Mesothelial cell of epicardium (in vitro differentiated cells): ENCODE measurements at regions not wholly inside any gene's neighbourhood (a gene's known extent, or its start where the extent isn't known, plus 50 kb on each side); places are given as distances from the start of the nearest gene placed in this dataset.

Experiments
- DNase-seq, 2 experiments: peaks; one replicate each; pipeline ENCODE4 v3.0.0; 2021; ENCODE audit warnings: low spot score in 2 of 2; ENCODE audit not compliant: unreplicated experiment in 2 of 2
- H3K27ac Mint-ChIP-seq: 2 replicates; pipeline ENCODE4 v1.8.0; 2021; ENCODE audit warnings: mixed read lengths
- H3K27me3 Mint-ChIP-seq: 2 replicates; pipeline ENCODE4 v1.8.0; 2021; ENCODE audit warnings: low read depth, mixed read lengths
- H3K36me3 Mint-ChIP-seq: 2 replicates; pipeline ENCODE4 v1.8.0; 2021; ENCODE audit warnings: mixed read lengths
- H3K4me1 Mint-ChIP-seq: 2 replicates; pipeline ENCODE4 v1.8.0; 2021; ENCODE audit warnings: mixed read lengths
- H3K4me3 Mint-ChIP-seq: 2 replicates; pipeline ENCODE4 v1.8.0; 2021; ENCODE audit warnings: mild to moderate bottlenecking, moderate library complexity, mixed read lengths
- H3K9me3 Mint-ChIP-seq: 2 replicates; pipeline ENCODE4 v1.8.0; 2021; ENCODE audit warnings: mixed read lengths
- TF ChIP-seq, protein P1 (sequence below): fragments of 200-600 bp; sonication (generic); IDR thresholded peaks from one replicate; pipeline ENCODE4 v1.5.0; 2021; ENCODE audit warnings: antibody characterized with exemption; ENCODE audit not compliant: unreplicated experiment

- Mint-ChIP-seq H3K4me3 (peak overlapping the region; percentile 87), H3K27me3 (no peaks in the 10 kb centered on the region), H3K36me3 (no peaks in the 10 kb centered on the region), H3K4me1 (peaks cover 11% of the 10 kb centered on the region), H3K27ac (peak overlapping the region; percentile 91), H3K9me3 (peaks cover 4% of the 10 kb centered on the region)
- no peak for DNase-seq
- TF ChIP-seq, protein P1, sequence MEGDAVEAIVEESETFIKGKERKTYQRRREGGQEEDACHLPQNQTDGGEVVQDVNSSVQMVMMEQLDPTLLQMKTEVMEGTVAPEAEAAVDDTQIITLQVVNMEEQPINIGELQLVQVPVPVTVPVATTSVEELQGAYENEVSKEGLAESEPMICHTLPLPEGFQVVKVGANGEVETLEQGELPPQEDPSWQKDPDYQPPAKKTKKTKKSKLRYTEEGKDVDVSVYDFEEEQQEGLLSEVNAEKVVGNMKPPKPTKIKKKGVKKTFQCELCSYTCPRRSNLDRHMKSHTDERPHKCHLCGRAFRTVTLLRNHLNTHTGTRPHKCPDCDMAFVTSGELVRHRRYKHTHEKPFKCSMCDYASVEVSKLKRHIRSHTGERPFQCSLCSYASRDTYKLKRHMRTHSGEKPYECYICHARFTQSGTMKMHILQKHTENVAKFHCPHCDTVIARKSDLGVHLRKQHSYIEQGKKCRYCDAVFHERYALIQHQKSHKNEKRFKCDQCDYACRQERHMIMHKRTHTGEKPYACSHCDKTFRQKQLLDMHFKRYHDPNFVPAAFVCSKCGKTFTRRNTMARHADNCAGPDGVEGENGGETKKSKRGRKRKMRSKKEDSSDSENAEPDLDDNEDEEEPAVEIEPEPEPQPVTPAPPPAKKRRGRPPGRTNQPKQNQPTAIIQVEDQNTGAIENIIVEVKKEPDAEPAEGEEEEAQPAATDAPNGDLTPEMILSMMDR: no peak
Measured at GRCh38 chr6:138690975-138691594, 82.5 kb upstream of the CCDC28A start.

DNA sequence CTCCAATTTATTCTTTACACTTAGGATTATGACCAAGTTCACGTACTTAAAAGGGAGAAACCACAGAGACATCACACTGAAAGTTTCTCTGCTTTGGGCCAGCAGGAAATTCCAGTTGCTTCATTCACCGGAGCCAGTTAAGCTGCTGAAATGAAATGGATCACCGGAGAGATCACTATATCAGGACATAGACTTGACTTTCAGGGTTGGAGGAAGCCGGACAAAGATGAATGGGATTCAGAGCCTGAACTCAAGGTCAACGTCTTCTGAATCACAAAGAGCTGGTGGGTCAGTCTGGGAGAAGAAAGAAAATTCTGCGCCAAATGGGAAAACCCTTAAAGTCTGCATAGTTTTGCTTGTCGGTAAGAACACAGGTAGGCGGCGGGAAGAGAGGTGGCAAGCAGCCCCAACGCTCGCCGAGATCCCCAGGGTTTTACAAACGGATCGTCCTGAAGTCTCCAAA lies 81.9 kb upstream of the CCDC28A start:
- no peak for DNase-seq
- no peaks in the 10 kb centered on the region for H3K27me3 Mint-ChIP-seq
- H3K4me1 Mint-ChIP-seq: peaks cover 11% of the 10 kb centered on the region
- peak overlapping the region; percentile 87 for H3K4me3 Mint-ChIP-seq
- peak overlapping the region; percentile 91 for H3K27ac Mint-ChIP-seq
- H3K36me3 Mint-ChIP-seq: no peaks in the 10 kb centered on the region
- TF ChIP-seq, protein P1: no peak
- H3K9me3 Mint-ChIP-seq: peaks cover 4% of the 10 kb centered on the region

GRCh38 chr6:138692058-138692977 lies 81.3 kb upstream of the CCDC28A start:
- TF ChIP-seq, protein P1: peak; percentile 89
- peak overlapping the region; percentile 87 for H3K4me3 Mint-ChIP-seq
- H3K36me3 Mint-ChIP-seq: no peaks in the 10 kb centered on the region
- H3K9me3 Mint-ChIP-seq: peaks cover 4% of the 10 kb centered on the region
- DNase-seq: peak; percentile 75 to 86
- H3K27ac Mint-ChIP-seq: peak overlapping the region; percentile 91
- H3K27me3 Mint-ChIP-seq: no peaks in the 10 kb centered on the region
- H3K4me1 Mint-ChIP-seq: peaks cover 11% of the 10 kb centered on the region

GRCh38 chr6:138692978-138693909 lies 80.3 kb upstream of the CCDC28A start:
- Mint-ChIP-seq H3K27ac (peak overlapping the region; percentile 91), H3K4me3 (peak overlapping the region; percentile 88), H3K9me3 (peaks cover 4% of the 10 kb centered on the region)

More at GRCh38 chr6:138692978-138693909, 80.3 kb upstream of the CCDC28A start:
- no peaks in the 10 kb centered on the region for H3K36me3 Mint-ChIP-seq
- H3K4me1 Mint-ChIP-seq: peaks cover 11% of the 10 kb centered on the region
- TF ChIP-seq, protein P1: no peak
- H3K27me3 Mint-ChIP-seq: no peaks in the 10 kb centered on the region
- DNase-seq: peak in 1 of 2 experiments; percentile 40
